Breast epithelium (tissue), 4 donors: ENCODE measurements at regions not wholly inside any gene's neighbourhood (a gene's known extent, or its start where the extent isn't known, plus 50 kb on each side); places are given as distances from the start of the nearest gene placed in this dataset.

Experiments used
- DNase-seq, 2 donors: peaks; one replicate each; pipeline ENCODE4 v3.0.0-alpha.2; 2019; ENCODE audit warnings: low spot score in 2 of 2
- H3K27ac ChIP-seq, 2 donors: fragments of 200-600 bp; sonication (generic) in 1 of 2; one replicate each; pipeline ENCODE4 v1.5.1; 2016 to 2019; ENCODE audit warnings: mild to moderate bottlenecking in 1 of 2
- H3K27me3 ChIP-seq, 2 donors: fragments of 200-600 bp; sonication (generic) in 1 of 2; one replicate each; pipeline versions ENCODE4 v1.5.1 to v1.6.0; 2017 to 2019; ENCODE audit warnings: control low read depth in 1 of 2, mild to moderate bottlenecking in 1 of 2
- H3K36me3 ChIP-seq: fragments of 200-600 bp; one replicate; pipeline ENCODE4 v1.5.1; 2019
- H3K4me1 ChIP-seq, 2 donors: fragments of 200-600 bp; sonication (generic); one replicate each; pipeline ENCODE4 v1.5.1; 2016 to 2019; ENCODE audit warnings: control low read depth in 1 of 2
- H3K4me3 ChIP-seq, 3 donors: fragments of 200-600 bp; sonication (generic); 1 replicate in 2 of 3; 2 replicates in 1 of 3; pipeline ENCODE4 v1.5.1; 2016 to 2019; ENCODE audit warnings: mild to moderate bottlenecking in 3 of 3, moderate library complexity in 2 of 3
- H3K9me3 ChIP-seq, 2 donors: fragments of 200-600 bp; sonication (generic) in 1 of 2; one replicate each; pipeline ENCODE4 v1.5.1; 2016 to 2019; ENCODE audit warnings: control low read depth in 1 of 2
- POLR2A ChIP-seq: fragments of 450-650 bp; IDR thresholded peaks from one replicate; pipeline ENCODE4 v1.6.1; 2016; ENCODE audit warnings: antibody characterized with exemption, mild to moderate bottlenecking, moderate library complexity
- POLR2AphosphoS5 ChIP-seq, 3 donors: sonication (generic); formaldehyde crosslinking; IDR thresholded peaks; one replicate each; pipeline ENCODE4 v1.6.1; 2017; ENCODE audit warnings: antibody characterized with exemption in 3 of 3
- intact Hi-C: fragments of 100-400 bp; cut with DNase I; formaldehyde crosslinking; loops from one replicate; pipeline ENCODE4 v1.15.1; 2023; ENCODE audit warnings: low total_unique reads
- TF ChIP-seq, protein P1 (sequence below), 3 donors: fragments of 450-650 bp; IDR thresholded peaks; one replicate each; pipeline ENCODE4 v1.5.1; 2016 to 2017; ENCODE audit warnings: antibody characterized with exemption in 3 of 3, mild to moderate bottlenecking in 3 of 3, moderate library complexity in 3 of 3

DNA sequence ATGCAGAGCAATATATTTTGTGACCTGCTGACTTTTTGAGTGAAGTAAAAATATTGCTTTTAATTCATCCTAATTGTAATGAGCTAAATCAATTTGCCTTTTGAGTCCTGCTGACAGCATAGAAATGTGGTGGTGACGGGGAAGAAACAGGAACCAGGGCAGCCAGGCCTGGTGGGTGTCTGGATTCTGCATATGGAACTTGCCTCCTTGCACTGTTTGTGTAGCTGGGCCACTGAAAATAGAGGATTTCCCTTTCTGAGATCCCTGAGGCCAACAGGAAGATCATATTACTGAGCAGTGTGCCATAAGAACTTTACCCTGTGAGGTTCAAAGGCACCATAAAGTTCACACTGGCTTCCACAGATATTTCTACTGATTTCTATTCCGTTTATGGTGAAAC is 488.4 kb upstream of the AKR1E2 start:
- TF ChIP-seq POLR2AphosphoS5 (IDR thresholded peaks at IDR 0.05) = no peak
- no peak for TF ChIP-seq POLR2A
- TF ChIP-seq, protein P1, sequence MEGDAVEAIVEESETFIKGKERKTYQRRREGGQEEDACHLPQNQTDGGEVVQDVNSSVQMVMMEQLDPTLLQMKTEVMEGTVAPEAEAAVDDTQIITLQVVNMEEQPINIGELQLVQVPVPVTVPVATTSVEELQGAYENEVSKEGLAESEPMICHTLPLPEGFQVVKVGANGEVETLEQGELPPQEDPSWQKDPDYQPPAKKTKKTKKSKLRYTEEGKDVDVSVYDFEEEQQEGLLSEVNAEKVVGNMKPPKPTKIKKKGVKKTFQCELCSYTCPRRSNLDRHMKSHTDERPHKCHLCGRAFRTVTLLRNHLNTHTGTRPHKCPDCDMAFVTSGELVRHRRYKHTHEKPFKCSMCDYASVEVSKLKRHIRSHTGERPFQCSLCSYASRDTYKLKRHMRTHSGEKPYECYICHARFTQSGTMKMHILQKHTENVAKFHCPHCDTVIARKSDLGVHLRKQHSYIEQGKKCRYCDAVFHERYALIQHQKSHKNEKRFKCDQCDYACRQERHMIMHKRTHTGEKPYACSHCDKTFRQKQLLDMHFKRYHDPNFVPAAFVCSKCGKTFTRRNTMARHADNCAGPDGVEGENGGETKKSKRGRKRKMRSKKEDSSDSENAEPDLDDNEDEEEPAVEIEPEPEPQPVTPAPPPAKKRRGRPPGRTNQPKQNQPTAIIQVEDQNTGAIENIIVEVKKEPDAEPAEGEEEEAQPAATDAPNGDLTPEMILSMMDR (IDR thresholded peaks at IDR 0.05) = no peak
- no peaks in the 10 kb centered on the region for H3K36me3 ChIP-seq
- no peaks in the 10 kb centered on the region for H3K27me3 ChIP-seq
- H3K4me1 ChIP-seq = no peaks in the 10 kb centered on the region
- no peak overlapping the region for H3K4me3 ChIP-seq
- intact Hi-C loops = no loop called here
- no peaks in the 10 kb centered on the region for H3K9me3 ChIP-seq
- no peak for DNase-seq
- no peak overlapping the region for H3K27ac ChIP-seq

DNA sequence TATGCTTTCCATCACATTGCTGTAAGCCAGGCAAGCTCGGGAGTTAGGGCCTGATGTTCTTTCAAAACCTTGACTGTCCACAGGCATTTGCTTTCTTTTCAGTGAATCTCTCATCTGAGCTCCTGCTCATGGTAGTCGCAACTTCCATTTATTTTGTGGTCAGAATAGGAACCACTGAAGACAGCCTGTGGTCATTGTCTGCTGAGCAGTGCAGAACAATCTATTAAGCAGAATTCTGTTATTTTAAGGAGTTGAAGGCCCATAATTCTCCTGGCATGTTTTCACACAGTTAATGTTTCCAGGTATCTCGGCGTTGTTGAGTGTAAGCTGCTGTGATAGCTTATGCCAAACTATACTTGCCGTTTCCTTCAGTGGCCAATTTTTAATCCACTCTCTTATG is 491.1 kb upstream of the AKR1E2 start:
- Histone ChIP-seq H3K27ac (no peak overlapping the region), H3K27me3 (no peaks in the 10 kb centered on the region), H3K4me1 (no peaks in the 10 kb centered on the region), H3K36me3 (no peaks in the 10 kb centered on the region), H3K9me3 (no peaks in the 10 kb centered on the region), H3K4me3 (no peak overlapping the region)
- TF ChIP-seq, protein P1 (IDR thresholded peaks at IDR 0.05) = no peak
- TF ChIP-seq POLR2AphosphoS5 (IDR thresholded peaks at IDR 0.05) = no peak
- no peak for TF ChIP-seq POLR2A
- DNase-seq = no peak
- intact Hi-C loops = no loop called here

DNA sequence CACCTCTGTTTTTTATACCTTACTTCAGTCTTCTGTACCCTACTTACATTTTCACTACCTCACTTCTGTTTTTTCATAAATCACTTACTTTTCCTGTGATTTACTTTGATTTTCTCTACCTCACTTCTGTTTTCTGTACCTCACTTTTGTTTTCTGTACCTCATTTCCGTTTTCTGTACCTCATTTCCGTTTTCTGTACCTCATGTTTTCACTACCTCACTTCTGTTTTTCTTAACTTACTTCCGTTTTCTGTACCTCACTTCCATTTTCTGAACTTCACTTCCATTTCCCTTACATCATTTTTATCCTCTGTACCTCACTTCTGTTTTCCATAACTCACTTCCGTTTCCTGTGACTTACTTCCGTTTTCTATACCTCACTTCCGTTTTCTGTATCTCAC is 492.0 kb upstream of the AKR1E2 start:
- Histone ChIP-seq H3K36me3 (no peaks in the 10 kb centered on the region), H3K27ac (no peak overlapping the region), H3K4me3 (no peak overlapping the region), H3K4me1 (no peaks in the 10 kb centered on the region), H3K9me3 (no peaks in the 10 kb centered on the region), H3K27me3 (no peaks in the 10 kb centered on the region)
- TF ChIP-seq, protein P1 (IDR thresholded peaks at IDR 0.05) = no peak
- no peak for TF ChIP-seq POLR2AphosphoS5 (IDR thresholded peaks at IDR 0.05)
- no peak for TF ChIP-seq POLR2A
- intact Hi-C loops = no loop called here
- no peak for DNase-seq

DNA sequence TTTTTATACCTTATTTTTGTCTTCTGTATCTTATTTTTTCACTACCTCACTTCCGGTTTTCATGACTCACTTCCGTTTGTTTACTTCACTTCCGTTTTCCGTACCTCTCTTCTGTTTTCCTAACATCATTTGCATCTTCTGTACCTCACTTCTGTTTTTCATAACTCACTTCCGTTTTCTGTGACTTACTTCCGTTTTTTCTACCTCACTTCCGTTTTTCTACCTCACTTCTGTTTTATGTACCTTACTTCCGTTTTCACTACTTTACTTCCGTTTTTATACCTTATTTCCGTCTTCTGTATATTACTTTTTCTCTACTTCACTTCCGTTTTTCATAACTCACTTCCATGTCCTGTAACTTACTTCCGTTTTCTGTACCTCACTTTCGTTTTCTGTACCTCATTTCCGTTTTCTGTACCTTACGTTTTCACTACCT is 492.5 kb upstream of the AKR1E2 start:
- Histone ChIP-seq H3K4me1 (no peaks in the 10 kb centered on the region), H3K27me3 (no peaks in the 10 kb centered on the region), H3K9me3 (no peaks in the 10 kb centered on the region), H3K36me3 (no peaks in the 10 kb centered on the region), H3K27ac (no peak overlapping the region), H3K4me3 (no peak overlapping the region)
- DNase-seq = no peak
- intact Hi-C loops = no loop called here
- no peak for TF ChIP-seq POLR2AphosphoS5 (IDR thresholded peaks at IDR 0.05)

DNA sequence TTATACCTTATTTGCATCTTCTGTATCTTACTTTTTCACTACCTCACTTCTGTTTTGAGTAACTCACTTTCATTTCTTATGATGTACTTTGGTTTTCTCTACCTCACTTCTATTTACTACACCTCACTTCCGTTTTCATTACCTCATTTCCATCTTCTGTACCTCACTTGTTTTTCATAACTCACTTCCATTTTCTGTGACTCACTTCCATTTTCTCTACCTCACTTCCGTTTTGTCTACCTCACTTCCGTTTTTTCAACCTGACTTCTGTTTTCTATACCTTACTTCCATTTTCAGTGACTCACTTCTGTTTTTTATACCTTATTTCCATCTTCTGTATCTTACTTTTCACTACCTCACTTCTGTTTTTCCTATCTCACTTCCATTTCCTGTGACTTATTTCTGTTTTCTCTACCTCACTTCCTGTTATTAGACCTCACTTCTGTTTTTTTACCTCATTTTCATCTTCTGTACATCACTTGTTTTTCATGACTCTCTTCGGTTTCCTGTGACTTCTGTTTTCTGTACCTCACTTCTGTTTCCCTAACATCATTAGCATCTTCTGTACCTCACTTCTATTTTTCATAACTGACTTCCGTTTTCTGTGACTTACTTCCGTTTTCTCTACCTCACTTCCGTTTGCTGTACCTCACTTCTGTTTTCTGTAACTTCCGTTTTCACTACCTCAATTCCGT is 493.1 kb upstream of the AKR1E2 start:
- Histone ChIP-seq H3K4me3 (no peak overlapping the region), H3K36me3 (no peaks in the 10 kb centered on the region), H3K27ac (no peak overlapping the region), H3K4me1 (no peaks in the 10 kb centered on the region), H3K27me3 (no peaks in the 10 kb centered on the region), H3K9me3 (no peaks in the 10 kb centered on the region)
- TF ChIP-seq, protein P1 (IDR thresholded peaks at IDR 0.05) = no peak
- TF ChIP-seq POLR2AphosphoS5 (IDR thresholded peaks at IDR 0.05) (no peak), POLR2A (no peak)
- intact Hi-C loops = no loop called here
- no peak for DNase-seq

DNA sequence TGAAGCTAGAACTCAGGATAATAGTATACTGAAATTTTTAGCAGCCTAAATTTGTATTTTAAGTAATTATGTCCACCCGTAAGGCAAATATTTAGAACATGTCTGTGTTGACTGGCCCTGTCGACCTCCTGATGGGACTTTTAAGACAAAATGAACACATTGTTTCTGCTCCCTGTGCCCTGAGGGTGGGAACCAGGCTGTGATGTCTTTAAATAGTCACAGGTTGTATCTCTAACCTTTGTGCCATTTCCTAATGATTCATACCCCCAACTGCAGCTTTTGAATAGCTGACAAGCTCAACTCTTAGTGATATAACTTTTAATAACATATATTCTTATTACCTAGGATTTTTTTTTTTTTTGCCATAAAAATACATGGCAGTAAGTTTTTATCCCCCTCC is 494.9 kb upstream of the AKR1E2 start:
- intact Hi-C loops = no loop called here
- Histone ChIP-seq H3K4me3 (no peak overlapping the region), H3K27me3 (no peaks in the 10 kb centered on the region), H3K27ac (peak overlapping the region in 1 of 2 donors; percentile 6), H3K4me1 (no peaks in the 10 kb centered on the region), H3K36me3 (no peaks in the 10 kb centered on the region), H3K9me3 (no peaks in the 10 kb centered on the region)
- no peak for TF ChIP-seq POLR2A
- TF ChIP-seq, protein P1 (IDR thresholded peaks at IDR 0.05) = no peak
- DNase-seq = peak in 1 of 2 donors; percentile 64
